ENCODE measurements at regions not wholly inside any gene's neighbourhood (a gene's known extent, or its start where the extent isn't known, plus 50 kb on each side); places are given as distances from the start of the nearest gene placed in this dataset.
A peak's percentile ranks its signal among the peaks of the same experiment; 100 is the strongest.

- H3K27ac ChIP-seq, result no peak overlapping the region
- H3K4me3 ChIP-seq, result no peak overlapping the region
- no peaks in the 10 kb centered on the region for H3K36me3 ChIP-seq
- TF ChIP-seq, protein P1, sequence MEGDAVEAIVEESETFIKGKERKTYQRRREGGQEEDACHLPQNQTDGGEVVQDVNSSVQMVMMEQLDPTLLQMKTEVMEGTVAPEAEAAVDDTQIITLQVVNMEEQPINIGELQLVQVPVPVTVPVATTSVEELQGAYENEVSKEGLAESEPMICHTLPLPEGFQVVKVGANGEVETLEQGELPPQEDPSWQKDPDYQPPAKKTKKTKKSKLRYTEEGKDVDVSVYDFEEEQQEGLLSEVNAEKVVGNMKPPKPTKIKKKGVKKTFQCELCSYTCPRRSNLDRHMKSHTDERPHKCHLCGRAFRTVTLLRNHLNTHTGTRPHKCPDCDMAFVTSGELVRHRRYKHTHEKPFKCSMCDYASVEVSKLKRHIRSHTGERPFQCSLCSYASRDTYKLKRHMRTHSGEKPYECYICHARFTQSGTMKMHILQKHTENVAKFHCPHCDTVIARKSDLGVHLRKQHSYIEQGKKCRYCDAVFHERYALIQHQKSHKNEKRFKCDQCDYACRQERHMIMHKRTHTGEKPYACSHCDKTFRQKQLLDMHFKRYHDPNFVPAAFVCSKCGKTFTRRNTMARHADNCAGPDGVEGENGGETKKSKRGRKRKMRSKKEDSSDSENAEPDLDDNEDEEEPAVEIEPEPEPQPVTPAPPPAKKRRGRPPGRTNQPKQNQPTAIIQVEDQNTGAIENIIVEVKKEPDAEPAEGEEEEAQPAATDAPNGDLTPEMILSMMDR (IDR thresholded peaks at IDR 0.05), result no peak
- no peak for ATAC-seq
- H3K9me3 ChIP-seq, result no peaks in the 10 kb centered on the region
- peaks cover 0 to 14% (median 8%) of the 10 kb centered on the region in 9 donors for H3K4me1 ChIP-seq
- no peaks in the 10 kb centered on the region for H3K27me3 ChIP-seq
- intact Hi-C loops (cut with DNase I), result loop anchor here in 7 of 10 donors (5.0 to 10.0 kb wide), 7 partner anchors 226 to 591 kb away; no protein-coding TSS in a partner anchor
- WGBS, 2 donors, result 93 to 100% methylated on average over 1 of the region's 1 CpG
- no peak for DNase-seq
Measured at GRCh38 chr17:68763562-68763961, 162.4 kb upstream of the FAM20A start.

DNA sequence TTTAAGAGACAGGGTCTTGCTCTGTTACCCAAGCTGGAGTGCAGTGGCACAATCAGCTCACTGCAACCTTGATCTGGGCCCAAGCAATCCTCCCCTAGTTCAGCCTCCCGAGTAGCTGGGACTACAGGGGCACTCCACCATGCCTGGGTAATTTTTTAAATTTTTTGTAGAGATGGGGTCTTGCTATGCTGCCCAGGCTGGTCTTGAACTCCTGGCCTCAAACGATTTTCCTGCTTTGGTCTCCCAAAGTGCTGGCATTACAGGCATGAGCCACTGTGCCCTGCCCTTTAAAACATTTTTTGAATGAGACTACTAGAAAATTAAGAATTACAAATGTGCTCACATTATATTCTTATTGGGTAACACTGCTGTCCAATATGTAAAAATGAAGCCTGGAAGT lies 161.7 kb upstream of the FAM20A start:
- ATAC-seq (no peak), DNase-seq (no peak)
- Histone ChIP-seq H3K9me3 (no peaks in the 10 kb centered on the region), H3K4me1 (peaks cover 0 to 14% (median 8%) of the 10 kb centered on the region in 9 donors), H3K36me3 (no peaks in the 10 kb centered on the region), H3K27me3 (no peaks in the 10 kb centered on the region), H3K27ac (no peak overlapping the region), H3K4me3 (no peak overlapping the region)
- TF ChIP-seq, protein P1 (IDR thresholded peaks at IDR 0.05), result no peak
- WGBS, 2 donors, result 81 to 95% methylated on average over 2 of the region's 2 CpGs
- intact Hi-C loops (cut with DNase I), result loop anchor here in 7 of 10 donors (5.0 to 10.0 kb wide), 7 partner anchors 226 to 591 kb away; no protein-coding TSS in a partner anchor

GRCh38 chr17:68760141-68760475 lies 158.9 kb upstream of the FAM20A start:
- 44 to 46% methylated on average over 4 of the region's 4 CpGs for WGBS, 2 donors
- Histone ChIP-seq H3K4me3 (no peak overlapping the region), H3K36me3 (no peaks in the 10 kb centered on the region), H3K4me1 (peaks cover 0 to 14% (median 8%) of the 10 kb centered on the region in 9 donors), H3K27ac (peak overlapping the region in 1 of 10 donors; percentile 74), H3K9me3 (no peaks in the 10 kb centered on the region), H3K27me3 (no peaks in the 10 kb centered on the region)
- intact Hi-C loops (cut with DNase I), result loop anchor here in 7 of 10 donors (5.0 to 10.0 kb wide), 7 partner anchors 223 to 588 kb away; no protein-coding TSS in a partner anchor
- TF ChIP-seq, protein P1 (IDR thresholded peaks at IDR 0.05), result peak in 2 of 9 donors; percentile 2 to 9
- no peak for ATAC-seq
- DNase-seq, result no peak

DNA sequence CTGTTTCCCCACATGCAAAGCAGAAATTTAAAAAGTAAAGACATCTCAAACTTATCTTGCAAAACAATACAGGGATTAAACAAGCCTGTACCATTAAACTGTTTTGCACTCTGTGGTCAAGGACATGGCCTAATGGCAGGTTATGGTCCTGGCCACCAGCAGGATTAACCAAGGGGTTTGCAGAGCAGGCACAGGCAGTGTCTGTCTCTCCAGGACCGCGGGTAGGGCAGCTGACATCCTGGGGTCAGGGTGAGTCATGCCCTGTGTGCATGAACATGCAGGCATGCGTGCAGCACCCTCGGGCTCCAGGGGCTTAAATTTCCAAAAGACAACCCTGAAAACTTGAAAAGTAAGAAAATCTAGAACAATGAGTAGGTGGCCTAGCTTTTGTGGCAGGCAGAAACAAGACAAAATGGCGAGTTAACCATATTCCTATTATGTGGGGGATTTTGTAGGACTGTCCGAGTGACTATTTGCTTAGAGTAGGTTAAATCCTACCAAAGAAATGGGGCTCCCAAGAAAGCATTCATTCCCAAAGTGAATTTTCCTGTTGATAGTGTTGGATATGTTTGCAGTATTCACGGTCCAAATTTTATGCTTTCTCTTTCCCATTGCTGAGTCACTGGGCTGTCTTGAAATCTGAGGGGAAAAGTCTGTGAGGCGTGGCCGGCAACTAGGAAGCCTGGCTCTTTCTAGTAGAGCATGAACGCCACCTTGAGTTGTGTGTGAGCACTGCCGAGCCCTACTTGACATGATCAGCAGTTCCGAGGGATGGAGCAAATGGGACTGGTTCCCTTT lies 158.4 kb upstream of the FAM20A start:
- TF ChIP-seq, protein P1 (IDR thresholded peaks at IDR 0.05), result peak; percentile 69 to 95 (median 86)
- Histone ChIP-seq H3K4me1 (peaks cover 0 to 14% (median 8%) of the 10 kb centered on the region in 9 donors), H3K9me3 (no peaks in the 10 kb centered on the region), H3K4me3 (peak overlapping the region in 7 of 10 donors; percentile 14 to 49 (median 40)), H3K27me3 (no peaks in the 10 kb centered on the region), H3K36me3 (no peaks in the 10 kb centered on the region), H3K27ac (peak overlapping the region; percentile 42 to 90 (median 79))
- ATAC-seq (peak; percentile 96 to 99 (median 98)), DNase-seq (peak; percentile 81 to 88)
- 9 to 13% methylated on average over 12 of the region's 12 CpGs for WGBS, 2 donors
- intact Hi-C loops (cut with DNase I), result loop anchor here in 8 of 10 donors (5.0 to 10.0 kb wide), 12 partner anchors 135 to 587 kb away; partner anchors contain the start of gene FAM20A (in 1 of the 8)

All from heart right ventricle (tissue), 16 donors.